Epithelial cell of esophagus (primary cell): ENCODE measurements at regions not wholly inside any gene's neighbourhood (a gene's known extent, or its start where the extent isn't known, plus 50 kb on each side); places are given as distances from the start of the nearest gene placed in this dataset.

Experiments used
- DNase-seq: peaks from one replicate; pipeline ENCODE4 v3.0.0; 2010; ENCODE audit warnings: low read depth
- H3K4me3 ChIP-seq: 2 replicates; pipeline ENCODE4 v1.5.1; 2011; ENCODE audit warnings: mild to moderate bottlenecking, low read length, control low read depth
- CTCF ChIP-seq: IDR thresholded peaks from 2 replicates; pipeline ENCODE4 v1.5.1; 2011; ENCODE audit warnings: low read depth, mild to moderate bottlenecking, low read length, control low read depth, inconsistent platforms; ENCODE audit not compliant: insufficient read depth; ENCODE audit errors: missing control alignments

DNA sequence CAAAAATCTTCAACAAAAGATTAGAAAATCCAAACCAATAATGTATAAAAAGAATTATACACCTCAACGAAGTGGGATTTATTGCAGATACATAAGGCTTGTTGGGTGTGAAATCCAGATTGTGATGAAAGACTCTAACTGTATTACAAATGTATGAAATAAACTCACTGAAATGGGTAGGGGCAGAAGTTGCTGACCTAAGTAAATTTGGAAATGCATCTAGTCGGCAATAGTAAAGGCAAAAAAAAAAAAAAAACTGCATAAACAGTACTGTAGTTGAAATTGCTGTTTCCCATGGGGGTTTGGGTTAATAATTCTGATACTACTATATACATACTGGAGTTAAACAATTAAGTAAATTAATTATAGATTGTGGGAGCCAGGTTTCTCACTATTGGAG, 130.7 kb upstream of the MAGEB18 start:
- DNase-seq: no peak
- TF ChIP-seq CTCF: no peak
- H3K4me3 ChIP-seq: no peak overlapping the region

DNA sequence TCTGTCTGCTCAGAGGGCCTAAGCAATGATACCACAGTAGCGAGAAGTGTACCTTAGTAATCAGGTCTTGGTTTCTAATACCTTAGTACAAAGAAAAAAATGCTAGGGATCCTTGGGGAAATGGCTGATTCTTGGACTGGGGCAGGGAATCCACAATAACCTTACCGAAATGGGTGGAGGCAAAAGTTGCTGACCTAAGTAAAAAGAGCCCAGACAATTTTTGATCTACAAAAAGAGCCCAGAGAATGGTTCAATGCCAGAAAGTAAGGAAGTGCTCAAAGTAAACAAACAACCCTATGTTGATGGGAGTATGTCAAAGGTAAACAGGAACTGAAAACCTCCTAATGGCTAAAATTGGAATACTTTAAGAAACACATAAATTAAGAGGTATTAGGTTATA, 130.1 kb upstream of the MAGEB18 start:
- no peak for DNase-seq
- no peak overlapping the region for H3K4me3 ChIP-seq
- TF ChIP-seq CTCF: no peak

GRCh38 chrX:26008691-26009090, 129.5 kb upstream of the MAGEB18 start:
- no peak for DNase-seq
- no peak overlapping the region for H3K4me3 ChIP-seq
- no peak for TF ChIP-seq CTCF

DNA sequence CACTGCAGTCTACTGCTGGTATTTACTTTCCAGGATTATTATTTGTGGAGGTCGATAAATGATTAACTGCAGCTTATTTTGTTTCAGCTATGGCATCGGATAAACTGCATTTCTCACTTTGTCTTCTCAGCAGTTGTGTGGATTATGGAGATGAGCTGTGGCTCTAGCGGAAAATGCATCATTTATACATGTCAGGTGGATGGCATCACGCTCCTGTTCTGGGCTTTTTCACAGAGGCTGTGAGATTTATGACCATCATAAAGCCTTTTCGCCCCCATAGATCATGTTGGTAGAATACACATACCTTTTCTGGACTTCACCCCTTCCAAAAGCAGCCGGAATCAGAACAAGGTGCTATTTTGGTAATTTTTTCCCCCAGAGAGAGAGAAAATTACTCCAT, 118.8 kb upstream of the MAGEB18 start:
- no peak for DNase-seq
- no peak overlapping the region for H3K4me3 ChIP-seq
- TF ChIP-seq CTCF: no peak

- DNase-seq: peak; percentile 54
- TF ChIP-seq CTCF: no peak
- H3K4me3 ChIP-seq: no peak overlapping the region
Measured at GRCh38 chrX:26026179-26026578, 112.0 kb upstream of the MAGEB18 start.

DNA sequence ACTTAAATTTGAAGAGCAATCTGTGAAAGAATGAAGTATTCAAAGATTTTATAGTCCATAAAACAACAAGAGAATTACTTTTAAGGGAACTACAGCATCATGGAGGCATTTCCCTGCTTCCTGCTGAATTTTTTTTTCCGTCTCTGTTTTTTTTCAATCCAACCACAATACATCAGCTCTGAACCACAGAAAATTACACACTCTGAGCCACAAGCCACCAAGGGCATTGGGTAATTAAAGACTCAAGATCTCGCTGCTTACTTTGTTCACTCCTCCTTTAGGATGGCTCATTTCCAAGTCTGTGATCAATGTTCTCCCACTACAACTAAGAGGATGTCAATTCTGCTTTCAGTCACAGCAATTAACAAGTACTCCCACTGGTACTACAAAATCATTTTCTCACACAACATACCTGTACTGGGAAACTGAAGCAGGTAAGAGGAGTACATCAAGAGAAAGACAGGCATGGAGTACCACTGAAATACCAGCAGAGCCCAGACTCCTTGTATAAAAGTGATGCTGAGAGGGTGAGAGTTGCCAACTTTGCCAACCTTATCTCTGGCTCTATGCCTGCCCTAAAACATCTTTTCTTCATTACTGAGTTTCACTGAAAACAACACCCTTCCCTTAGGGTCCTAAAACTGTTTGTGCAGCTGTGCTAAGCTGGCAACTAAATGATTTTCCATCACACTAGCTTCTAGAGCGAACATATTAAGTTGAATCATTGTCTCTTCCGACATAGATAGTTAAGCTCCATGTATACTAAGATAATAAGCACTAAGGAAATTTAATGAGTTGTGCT, 105.8 kb upstream of the MAGEB18 start:
- DNase-seq: no peak
- no peak overlapping the region for H3K4me3 ChIP-seq
- no peak for TF ChIP-seq CTCF

DNA sequence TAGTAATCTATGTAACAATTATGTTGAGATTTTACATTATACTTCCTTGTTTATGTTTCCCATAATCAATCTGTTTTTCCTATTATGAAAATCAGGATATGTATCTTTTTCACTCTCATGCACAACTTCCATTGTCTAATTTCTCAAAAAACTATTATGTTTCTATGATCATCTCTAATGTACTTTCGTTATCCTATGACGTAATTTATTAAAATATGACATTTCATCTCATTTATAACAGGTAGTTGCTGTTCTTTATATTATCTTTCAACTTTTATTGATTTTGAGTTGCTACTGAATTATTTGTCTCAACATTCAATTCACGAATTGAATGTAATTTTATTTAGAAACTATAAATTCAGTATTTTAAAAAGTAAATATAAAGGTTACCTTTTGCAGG, 100.8 kb upstream of the MAGEB18 start:
- TF ChIP-seq CTCF: no peak
- H3K4me3 ChIP-seq: no peak overlapping the region
- DNase-seq: no peak
